Ascending aorta (tissue), 2 donors: ENCODE measurements at regions not wholly inside any gene's neighbourhood (a gene's known extent, or its start where the extent isn't known, plus 50 kb on each side); places are given as distances from the start of the nearest gene placed in this dataset.

Source experiments
- DNase-seq, 2 donors: peaks; one replicate each; pipeline ENCODE4 v3.0.0-alpha.2; 2019; ENCODE audit warnings: low spot score in 2 of 2
- H3K27ac ChIP-seq, 2 donors: fragments of 200-600 bp; sonication (generic); one replicate each; pipeline ENCODE4 v1.5.1; 2016 to 2017; ENCODE audit warnings: mild to moderate bottlenecking in 1 of 2
- H3K27me3 ChIP-seq: fragments of 200-600 bp; sonication (generic); one replicate; pipeline ENCODE4 v1.5.1; 2017
- H3K36me3 ChIP-seq, 2 donors: fragments of 200-600 bp; sonication (generic); one replicate each; pipeline ENCODE4 v1.5.1; 2016
- H3K4me1 ChIP-seq, 2 donors: fragments of 200-600 bp; sonication (generic); one replicate each; pipeline ENCODE4 v1.5.1; 2016 to 2017; ENCODE audit warnings: mild to moderate bottlenecking in 1 of 2
- H3K4me3 ChIP-seq, 2 donors: fragments of 200-600 bp; sonication (generic); one replicate each; pipeline ENCODE4 v1.5.1; 2016 to 2017; ENCODE audit warnings: mild to moderate bottlenecking in 1 of 2
- H3K9me3 ChIP-seq, 2 donors: fragments of 200-600 bp; sonication (generic); one replicate each; pipeline ENCODE4 v1.5.1; 2016
- intact Hi-C: fragments of 100-400 bp; cut with DNase I; formaldehyde crosslinking; loops from one replicate; pipeline ENCODE4 v1.15.1; 2023
- TF ChIP-seq, protein P1 (sequence below), 3 experiments: fragments of 200-600 bp in 2 of 3; fragments of 450-650 bp in 1 of 3; sonication (generic) in 2 of 3; IDR thresholded peaks; one replicate each; pipeline ENCODE4 v1.5.1; 2016 to 2019; ENCODE audit warnings: antibody characterized with exemption in 3 of 3, mild to moderate bottlenecking in 1 of 3, moderate library complexity in 1 of 3

DNA sequence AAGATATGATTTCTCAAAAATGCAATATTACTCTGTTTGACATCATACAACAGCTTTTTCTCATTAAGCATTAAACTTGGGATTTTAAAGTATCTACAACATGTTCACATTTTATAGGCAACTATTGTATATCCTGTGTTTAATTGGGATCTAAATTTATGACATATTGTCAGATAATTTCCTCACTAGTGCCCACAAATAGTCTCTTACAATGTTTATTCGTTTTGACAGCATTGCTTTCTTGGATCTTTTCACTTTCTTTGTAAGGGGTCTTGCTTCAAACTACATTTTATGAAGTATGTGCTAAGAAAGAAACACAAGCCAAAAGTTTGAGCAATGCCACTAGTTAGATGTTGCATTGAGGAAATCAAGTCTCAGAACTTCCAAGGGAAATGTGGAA is 285.1 kb downstream of the TMEM167A start:
- H3K36me3 ChIP-seq: no peaks in the 10 kb centered on the region
- no peak overlapping the region for H3K4me3 ChIP-seq
- intact Hi-C loops: loop anchor here (10.0 kb wide), 1 partner anchor 427 kb away; no protein-coding TSS in a partner anchor
- TF ChIP-seq, protein P1, sequence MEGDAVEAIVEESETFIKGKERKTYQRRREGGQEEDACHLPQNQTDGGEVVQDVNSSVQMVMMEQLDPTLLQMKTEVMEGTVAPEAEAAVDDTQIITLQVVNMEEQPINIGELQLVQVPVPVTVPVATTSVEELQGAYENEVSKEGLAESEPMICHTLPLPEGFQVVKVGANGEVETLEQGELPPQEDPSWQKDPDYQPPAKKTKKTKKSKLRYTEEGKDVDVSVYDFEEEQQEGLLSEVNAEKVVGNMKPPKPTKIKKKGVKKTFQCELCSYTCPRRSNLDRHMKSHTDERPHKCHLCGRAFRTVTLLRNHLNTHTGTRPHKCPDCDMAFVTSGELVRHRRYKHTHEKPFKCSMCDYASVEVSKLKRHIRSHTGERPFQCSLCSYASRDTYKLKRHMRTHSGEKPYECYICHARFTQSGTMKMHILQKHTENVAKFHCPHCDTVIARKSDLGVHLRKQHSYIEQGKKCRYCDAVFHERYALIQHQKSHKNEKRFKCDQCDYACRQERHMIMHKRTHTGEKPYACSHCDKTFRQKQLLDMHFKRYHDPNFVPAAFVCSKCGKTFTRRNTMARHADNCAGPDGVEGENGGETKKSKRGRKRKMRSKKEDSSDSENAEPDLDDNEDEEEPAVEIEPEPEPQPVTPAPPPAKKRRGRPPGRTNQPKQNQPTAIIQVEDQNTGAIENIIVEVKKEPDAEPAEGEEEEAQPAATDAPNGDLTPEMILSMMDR (IDR thresholded peaks at IDR 0.05): no peak
- no peak overlapping the region for H3K27ac ChIP-seq
- H3K9me3 ChIP-seq: no peaks in the 10 kb centered on the region
- no peaks in the 10 kb centered on the region for H3K27me3 ChIP-seq
- DNase-seq: no peak
- H3K4me1 ChIP-seq: no peaks in the 10 kb centered on the region

DNA sequence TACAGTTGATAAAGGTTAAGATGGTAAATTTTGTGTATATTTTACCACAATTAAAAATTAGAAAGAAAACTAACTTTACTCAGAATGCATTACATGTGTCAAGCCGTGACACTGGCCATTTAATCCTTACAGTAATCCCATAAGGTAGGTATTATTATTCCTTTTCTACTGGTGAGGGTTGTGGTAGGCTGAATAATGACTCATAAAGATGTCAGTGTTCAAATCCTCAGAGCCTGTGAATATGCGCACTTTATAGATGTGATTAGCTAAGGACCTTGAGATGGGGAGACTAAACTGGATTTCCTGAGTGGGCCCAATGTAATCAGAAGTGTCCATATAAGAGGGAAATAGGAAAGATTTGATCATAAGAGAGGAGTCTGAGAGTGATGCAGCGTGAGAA is 288.1 kb downstream of the TMEM167A start:
- Histone ChIP-seq H3K36me3 (no peaks in the 10 kb centered on the region), H3K4me3 (no peak overlapping the region), H3K9me3 (no peaks in the 10 kb centered on the region), H3K27ac (no peak overlapping the region), H3K4me1 (no peaks in the 10 kb centered on the region), H3K27me3 (no peaks in the 10 kb centered on the region)
- intact Hi-C loops: no loop called here
- TF ChIP-seq, protein P1 (IDR thresholded peaks at IDR 0.05): no peak
- DNase-seq: no peak

DNA sequence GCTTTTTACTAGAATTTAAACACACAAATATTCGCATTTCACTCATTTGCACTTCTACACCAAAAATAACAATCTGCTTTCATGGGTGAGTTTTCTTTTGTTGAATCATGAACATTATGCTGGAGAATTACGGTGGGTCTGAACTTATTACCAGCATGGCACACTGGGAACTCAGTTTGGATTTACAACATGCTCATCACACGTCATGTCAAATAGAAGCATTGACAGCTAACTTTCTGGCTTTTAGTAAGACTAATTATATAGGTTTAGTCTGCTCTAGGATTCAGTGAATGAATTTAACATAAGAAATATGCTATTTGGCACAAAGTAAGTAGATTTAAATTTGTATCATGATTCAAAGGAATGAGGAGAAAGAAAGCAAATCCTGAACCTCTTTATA is 290.4 kb downstream of the TMEM167A start:
- intact Hi-C loops: no loop called here
- Histone ChIP-seq H3K27ac (no peak overlapping the region), H3K4me1 (no peaks in the 10 kb centered on the region), H3K27me3 (no peaks in the 10 kb centered on the region), H3K9me3 (no peaks in the 10 kb centered on the region), H3K4me3 (no peak overlapping the region), H3K36me3 (no peaks in the 10 kb centered on the region)
- DNase-seq: no peak
- TF ChIP-seq, protein P1 (IDR thresholded peaks at IDR 0.05): no peak

DNA sequence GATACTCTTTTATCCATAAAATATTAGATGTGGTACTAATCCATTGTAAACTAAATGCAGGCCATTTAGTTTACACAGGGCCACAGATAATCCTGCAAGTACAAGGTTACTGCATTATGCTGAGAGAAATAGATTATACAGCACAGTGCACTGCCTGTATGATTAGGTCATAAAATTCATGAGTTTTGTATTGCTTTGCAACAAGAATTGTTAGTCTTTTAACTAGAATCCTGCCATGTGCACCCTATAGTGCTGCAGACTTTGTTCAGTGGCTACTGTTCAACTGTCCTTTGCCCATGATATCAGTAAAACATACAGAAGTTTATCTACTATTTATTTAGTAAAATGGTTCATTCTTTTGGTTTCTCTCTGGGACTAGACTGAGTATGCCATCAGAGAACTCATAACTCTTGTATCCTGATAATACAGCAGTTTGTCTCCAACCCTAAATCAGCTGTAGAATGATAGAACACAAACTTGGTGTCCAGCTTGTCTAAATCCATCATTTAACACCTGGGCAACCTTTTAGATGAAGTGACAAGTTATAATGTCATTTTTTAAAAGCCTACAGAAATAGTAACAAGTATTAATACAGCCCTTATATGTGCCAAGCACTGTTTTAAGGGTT is 291.2 kb downstream of the TMEM167A start:
- TF ChIP-seq, protein P1 (IDR thresholded peaks at IDR 0.05): no peak
- intact Hi-C loops: no loop called here
- H3K9me3 ChIP-seq: no peaks in the 10 kb centered on the region

DNA sequence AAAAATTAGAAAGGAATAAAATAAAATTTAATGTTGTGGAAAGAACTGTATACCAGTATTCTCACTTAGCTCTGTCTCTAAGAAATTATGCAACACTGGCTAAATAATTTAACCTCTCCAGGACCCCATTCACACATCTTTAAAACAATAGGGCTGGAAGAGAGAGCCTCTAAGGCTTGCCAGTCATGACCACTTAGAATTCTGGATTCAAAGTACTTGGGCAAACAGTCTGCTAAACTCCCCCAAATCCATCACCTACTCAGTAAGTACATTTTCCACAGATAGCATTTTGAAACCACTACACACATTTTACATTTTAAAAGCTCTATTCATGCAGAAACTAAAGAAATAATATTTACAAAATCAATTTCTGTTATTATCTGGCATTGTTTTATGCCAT is 291.7 kb downstream of the TMEM167A start:
- Histone ChIP-seq H3K27me3 (no peaks in the 10 kb centered on the region), H3K4me1 (no peaks in the 10 kb centered on the region), H3K27ac (no peak overlapping the region), H3K36me3 (no peaks in the 10 kb centered on the region), H3K9me3 (no peaks in the 10 kb centered on the region), H3K4me3 (no peak overlapping the region)
- DNase-seq: no peak
- TF ChIP-seq, protein P1 (IDR thresholded peaks at IDR 0.05): no peak
- intact Hi-C loops: no loop called here

More for the DNA sequence above, 291.2 kb downstream of the TMEM167A start:
- H3K4me1 ChIP-seq: no peaks in the 10 kb centered on the region
- DNase-seq: no peak
- no peaks in the 10 kb centered on the region for H3K27me3 ChIP-seq
- H3K4me3 ChIP-seq: no peak overlapping the region
- no peaks in the 10 kb centered on the region for H3K36me3 ChIP-seq
- no peak overlapping the region for H3K27ac ChIP-seq

DNA sequence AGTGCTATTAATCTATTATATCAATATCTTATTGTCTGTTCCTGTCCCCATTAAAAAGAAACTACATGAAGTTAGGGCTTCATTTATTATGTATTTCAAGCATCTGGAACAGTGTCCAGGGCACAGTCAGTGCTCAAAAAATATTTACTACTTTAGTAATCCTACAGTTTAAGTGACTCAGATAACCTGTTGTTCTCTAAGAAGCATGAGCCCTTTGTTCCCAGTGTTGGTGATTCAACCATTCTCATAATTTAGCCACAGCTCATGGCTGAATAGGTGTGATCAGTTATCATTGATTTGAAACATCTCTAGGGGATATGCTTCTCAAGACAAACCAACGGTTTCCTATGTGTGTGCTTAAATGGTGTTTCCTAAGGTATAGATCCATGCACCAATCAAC is 292.7 kb downstream of the TMEM167A start:
- Histone ChIP-seq H3K27ac (no peak overlapping the region), H3K27me3 (no peaks in the 10 kb centered on the region), H3K36me3 (no peaks in the 10 kb centered on the region), H3K4me3 (no peak overlapping the region), H3K4me1 (no peaks in the 10 kb centered on the region), H3K9me3 (no peaks in the 10 kb centered on the region)
- no peak for DNase-seq
- TF ChIP-seq, protein P1 (IDR thresholded peaks at IDR 0.05): no peak
- intact Hi-C loops: no loop called here
